ENCODE measurements at regions not wholly inside any gene's neighbourhood (a gene's known extent, or its start where the extent isn't known, plus 50 kb on each side); places are given as distances from the start of the nearest gene placed in this dataset.

GRCh38 chr15:94731286-94731685 lies 499.9 kb downstream of the MCTP2 start:
- Histone ChIP-seq H3K4me1 (no peaks in the 10 kb centered on the region), H3K9me3 (replicated peaks) (no peaks in the 10 kb centered on the region), H3K27me3 (ENCODE audit: low read depth) (peaks cover 3% of the 10 kb centered on the region), H3K27ac (replicated peaks) (no peak overlapping the region), H3K36me3 (no peaks in the 10 kb centered on the region), H3K4me3 (no peak overlapping the region)
- DNase-seq = no peak
- no peak for TF ChIP-seq CTCF (IDR thresholded peaks at IDR 0.05; ENCODE audit: borderline replicate concordance)
- intact Hi-C loops (cut with micrococcal nuclease) = no loop called here

- H3K27me3 ChIP-seq (ENCODE audit: low read depth) = no peaks in the 10 kb centered on the region
- H3K27ac ChIP-seq (replicated peaks) = no peak overlapping the region
- TF ChIP-seq CTCF (IDR thresholded peaks at IDR 0.05; ENCODE audit: borderline replicate concordance) = no peak
- H3K9me3 ChIP-seq (replicated peaks) = no peaks in the 10 kb centered on the region
- intact Hi-C loops (cut with micrococcal nuclease) = no loop called here
- H3K4me1 ChIP-seq = no peaks in the 10 kb centered on the region
- no peak overlapping the region for H3K4me3 ChIP-seq
- H3K36me3 ChIP-seq = no peaks in the 10 kb centered on the region
- no peak for DNase-seq
These were observed 503.1 kb downstream of the MCTP2 start for GRCh38 chr15:94734460-94734859.

GRCh38 chr15:94736236-94736635 lies 504.9 kb downstream of the MCTP2 start:
- no peaks in the 10 kb centered on the region for H3K36me3 ChIP-seq
- intact Hi-C loops (cut with micrococcal nuclease) = no loop called here
- no peak for DNase-seq
- no peaks in the 10 kb centered on the region for H3K27me3 ChIP-seq (ENCODE audit: low read depth)
- no peaks in the 10 kb centered on the region for H3K9me3 ChIP-seq (replicated peaks)
- H3K4me3 ChIP-seq = no peak overlapping the region
- no peaks in the 10 kb centered on the region for H3K4me1 ChIP-seq
- no peak overlapping the region for H3K27ac ChIP-seq (replicated peaks)
- TF ChIP-seq CTCF (IDR thresholded peaks at IDR 0.05; ENCODE audit: borderline replicate concordance) = no peak

GRCh38 chr15:94739639-94740038 lies 508.3 kb downstream of the MCTP2 start:
- intact Hi-C loops (cut with micrococcal nuclease) = no loop called here
- Histone ChIP-seq H3K27me3 (ENCODE audit: low read depth) (peaks cover 7% of the 10 kb centered on the region), H3K4me3 (no peak overlapping the region), H3K4me1 (no peaks in the 10 kb centered on the region), H3K27ac (replicated peaks) (no peak overlapping the region), H3K9me3 (replicated peaks) (no peaks in the 10 kb centered on the region), H3K36me3 (no peaks in the 10 kb centered on the region)
- TF ChIP-seq CTCF (IDR thresholded peaks at IDR 0.05; ENCODE audit: borderline replicate concordance) = no peak
- DNase-seq = no peak

- Histone ChIP-seq H3K27ac (replicated peaks) (no peak overlapping the region), H3K36me3 (no peaks in the 10 kb centered on the region), H3K4me1 (no peaks in the 10 kb centered on the region), H3K4me3 (no peak overlapping the region), H3K9me3 (replicated peaks) (no peaks in the 10 kb centered on the region), H3K27me3 (ENCODE audit: low read depth) (peaks cover 7% of the 10 kb centered on the region)
- no peak for TF ChIP-seq CTCF (IDR thresholded peaks at IDR 0.05; ENCODE audit: borderline replicate concordance)
- intact Hi-C loops (cut with micrococcal nuclease) = no loop called here
- DNase-seq = no peak
These were observed 509.1 kb downstream of the MCTP2 start for GRCh38 chr15:94740469-94740868.

- Histone ChIP-seq H3K4me3 (no peak overlapping the region), H3K36me3 (no peaks in the 10 kb centered on the region), H3K9me3 (replicated peaks) (no peaks in the 10 kb centered on the region), H3K4me1 (no peaks in the 10 kb centered on the region), H3K27ac (replicated peaks) (no peak overlapping the region), H3K27me3 (ENCODE audit: low read depth) (peaks cover 13% of the 10 kb centered on the region)
- no peak for TF ChIP-seq CTCF (IDR thresholded peaks at IDR 0.05; ENCODE audit: borderline replicate concordance)
- intact Hi-C loops (cut with micrococcal nuclease) = no loop called here
- DNase-seq = no peak
These were observed 512.3 kb downstream of the MCTP2 start for GRCh38 chr15:94743668-94744067.

Data from left ventricle myocardium inferior (tissue), 1 donor.